NCI-H345 treated with DMSO at 0.1 percent for 48 hours (cell line): ENCODE measurements at regions not wholly inside any gene's neighbourhood (a gene's known extent, or its start where the extent isn't known, plus 50 kb on each side); places are given as distances from the start of the nearest gene placed in this dataset.

Experiments
- DNase-seq: peaks from one replicate; lab custom pipeline; 2025; ENCODE audit not compliant: unreplicated experiment; lab: John Stamatoyannopoulos, UW

GRCh38 chr17:5693821-5694220 is 109.5 kb upstream of the NLRP1 start:
- no peak for DNase-seq

GRCh38 chr17:5694551-5694950 is 110.2 kb upstream of the NLRP1 start:
- peak; percentile 72 for DNase-seq

GRCh38 chr17:5695480-5695879 is 111.2 kb upstream of the NLRP1 start:
- no peak for DNase-seq

GRCh38 chr17:5698959-5699358 is 114.7 kb upstream of the NLRP1 start:
- DNase-seq: no peak

GRCh38 chr17:5699814-5700213 is 115.5 kb upstream of the NLRP1 start:
- DNase-seq: no peak

GRCh38 chr17:5700745-5701144 is 116.4 kb upstream of the NLRP1 start:
- no peak for DNase-seq

- no peak for DNase-seq
These were observed 117.1 kb upstream of the NLRP1 start for GRCh38 chr17:5701381-5701780.

- DNase-seq: peak; percentile 83
These were observed 118.7 kb upstream of the NLRP1 start for GRCh38 chr17:5702951-5703510.

GRCh38 chr17:5703736-5704135 is 119.4 kb upstream of the NLRP1 start:
- no peak for DNase-seq

GRCh38 chr17:5705081-5705875 is 121.0 kb upstream of the NLRP1 start:
- DNase-seq: no peak

- no peak for DNase-seq
These were observed 121.7 kb upstream of the NLRP1 start for GRCh38 chr17:5705876-5706576.

GRCh38 chr17:5706577-5707210 is 122.4 kb upstream of the NLRP1 start:
- peak; percentile 37 for DNase-seq

- no peak for DNase-seq
These were observed 123.2 kb upstream of the NLRP1 start for GRCh38 chr17:5707482-5707881.

GRCh38 chr17:5708344-5708743 is 124.0 kb upstream of the NLRP1 start:
- DNase-seq: no peak

- DNase-seq: no peak
These were observed 127.0 kb upstream of the NLRP1 start for GRCh38 chr17:5711344-5711743.

GRCh38 chr17:5714993-5715392 is 130.7 kb upstream of the NLRP1 start:
- no peak for DNase-seq

- DNase-seq: no peak
These were observed 131.2 kb upstream of the NLRP1 start for GRCh38 chr17:5715478-5715877.

GRCh38 chr17:5718726-5719125 is 134.4 kb upstream of the NLRP1 start:
- no peak for DNase-seq

- DNase-seq: no peak
These were observed 135.7 kb upstream of the NLRP1 start for GRCh38 chr17:5719976-5720375.

- DNase-seq: no peak
These were observed 146.1 kb upstream of the NLRP1 start for GRCh38 chr17:5730373-5730772.

GRCh38 chr17:5740937-5741336 is 156.6 kb upstream of the NLRP1 start:
- DNase-seq: no peak

- no peak for DNase-seq
These were observed 157.5 kb upstream of the NLRP1 start for GRCh38 chr17:5741810-5742209.
